ENCODE measurements at regions not wholly inside any gene's neighbourhood (a gene's known extent, or its start where the extent isn't known, plus 50 kb on each side); places are given as distances from the start of the nearest gene placed in this dataset.
"Not testable (repeated sequence)": the region's sequence is repeated elsewhere in the genome, so short reads cannot be mapped to it uniquely, and the experiment has no call there.

- DNase-seq, result not testable (repeated sequence)
These were observed 52.4 kb upstream of the FAM135A start for GRCh38 chr6:70360921-70361320.

GRCh38 chr6:70353448-70353847, 50.6 kb upstream of the COL9A1 start:
- peak; percentile 25 for DNase-seq
